SJCRH30 (cell line): ENCODE measurements at regions not wholly inside any gene's neighbourhood (a gene's known extent, or its start where the extent isn't known, plus 50 kb on each side); places are given as distances from the start of the nearest gene placed in this dataset.
"Not testable (repeated sequence)": the region's sequence is repeated elsewhere in the genome, so short reads cannot be mapped to it uniquely, and the experiment has no call there.

Experiments
- DNase-seq, 2 experiments: peaks; one replicate each; pipeline ENCODE4 v3.0.0-alpha.2; 2015 to 2020
- H3K27ac ChIP-seq: fragments of 250-450 bp; sonication (Bioruptor Pico); 2 replicates; pipeline ENCODE4 v1.5.1; 2020; ENCODE audit warnings: mild to moderate bottlenecking, moderate library complexity
- H3K27me3 ChIP-seq: fragments of 250-450 bp; sonication (Bioruptor Pico); 2 replicates; pipeline ENCODE4 v1.5.1; 2020; ENCODE audit warnings: mild to moderate bottlenecking, moderate library complexity
- H3K36me3 ChIP-seq: fragments of 250-450 bp; sonication (Bioruptor Pico); 2 replicates; pipeline ENCODE4 v1.5.1; 2020; ENCODE audit warnings: mild to moderate bottlenecking, moderate library complexity
- H3K4me1 ChIP-seq: fragments of 250-450 bp; sonication (Bioruptor Pico); 2 replicates; pipeline ENCODE4 v1.5.1; 2020; ENCODE audit warnings: mild to moderate bottlenecking, moderate library complexity
- H3K4me3 ChIP-seq: fragments of 250-450 bp; sonication (Bioruptor Pico); 2 replicates; pipeline ENCODE4 v1.5.1; 2020; ENCODE audit warnings: mild to moderate bottlenecking, moderate library complexity
- H3K9me3 ChIP-seq: fragments of 250-450 bp; sonication (Bioruptor Pico); replicated peaks from 2 replicates; pipeline ENCODE4 v1.5.1; 2020; ENCODE audit warnings: mild to moderate bottlenecking, moderate library complexity

DNA sequence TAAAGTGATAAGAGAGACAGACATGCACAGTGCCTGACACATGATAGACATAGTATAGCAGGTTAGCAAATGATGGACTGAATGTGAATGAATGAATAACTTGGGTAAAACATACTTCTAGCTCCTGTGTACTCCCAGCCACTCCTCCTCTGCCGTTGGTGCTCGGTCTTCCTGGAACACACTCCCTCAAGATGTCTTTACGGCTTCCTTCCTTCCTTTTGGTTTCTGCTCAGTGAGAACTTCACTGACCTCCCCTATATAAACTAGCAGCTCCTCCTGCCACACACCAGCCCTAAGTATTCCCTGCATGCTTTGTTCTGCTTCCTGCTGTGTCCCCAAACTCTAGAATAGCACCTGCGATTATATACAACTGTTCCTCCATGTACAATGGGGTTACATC is 50.2 kb downstream of the RAD54L2 start:
- no peak overlapping the region for H3K27ac ChIP-seq
- peaks cover 15% of the 10 kb centered on the region for H3K36me3 ChIP-seq
- H3K4me3 ChIP-seq = no peak overlapping the region
- no peaks in the 10 kb centered on the region for H3K4me1 ChIP-seq
- no peaks in the 10 kb centered on the region; the same call in 1 of the 2 replicates for H3K9me3 ChIP-seq
- no peak for DNase-seq
- no peaks in the 10 kb centered on the region for H3K27me3 ChIP-seq

DNA sequence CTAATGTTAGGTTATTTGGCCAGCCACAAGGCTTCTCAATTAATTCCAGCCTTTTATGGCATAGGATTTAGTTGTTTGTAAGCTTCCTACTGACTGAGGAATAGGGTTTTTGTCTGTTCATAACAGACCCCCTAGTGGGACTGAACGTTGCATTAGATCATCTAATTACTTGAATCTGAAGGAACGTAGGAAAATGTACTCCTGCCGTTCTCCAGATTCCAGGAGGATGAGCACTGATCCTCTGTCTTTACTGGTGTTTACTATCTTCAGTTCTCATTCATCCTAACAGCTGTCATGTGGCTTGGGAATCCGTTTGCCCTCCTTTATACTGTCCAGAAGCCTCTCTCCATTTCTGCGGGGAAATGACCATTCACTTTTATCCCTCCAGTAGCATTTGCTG is 52.7 kb downstream of the RAD54L2 start:
- Histone ChIP-seq H3K4me3 (no peak overlapping the region), H3K4me1 (no peaks in the 10 kb centered on the region), H3K9me3 (no peaks in the 10 kb centered on the region), H3K36me3 (peaks cover 25% of the 10 kb centered on the region), H3K27ac (no peak overlapping the region), H3K27me3 (no peaks in the 10 kb centered on the region)
- no peak for DNase-seq

DNA sequence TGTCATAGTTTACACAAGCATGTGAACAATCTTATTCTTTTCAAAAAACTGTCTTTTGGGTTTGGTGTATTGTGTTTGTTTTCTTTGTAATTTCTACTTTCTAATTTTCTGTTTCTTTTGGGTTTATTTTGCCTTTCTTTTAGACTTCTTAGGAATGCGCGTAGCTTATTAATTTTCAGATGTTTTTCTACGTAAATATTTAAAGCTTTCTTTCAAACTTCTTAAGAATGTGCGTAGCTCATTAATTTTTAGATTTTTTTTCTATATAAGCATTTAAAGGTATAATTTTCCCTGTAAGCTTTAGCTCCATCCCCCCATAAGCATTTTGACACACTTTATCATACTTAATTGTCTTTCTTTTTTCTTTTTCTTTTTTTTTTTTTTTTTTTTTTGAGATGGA is 55.2 kb downstream of the RAD54L2 start:
- no peaks in the 10 kb centered on the region for H3K4me1 ChIP-seq
- peaks cover 31% of the 10 kb centered on the region for H3K36me3 ChIP-seq
- no peak for DNase-seq
- H3K4me3 ChIP-seq = no peak overlapping the region
- H3K9me3 ChIP-seq = no peaks in the 10 kb centered on the region
- H3K27me3 ChIP-seq = no peaks in the 10 kb centered on the region
- H3K27ac ChIP-seq = no peak overlapping the region

DNA sequence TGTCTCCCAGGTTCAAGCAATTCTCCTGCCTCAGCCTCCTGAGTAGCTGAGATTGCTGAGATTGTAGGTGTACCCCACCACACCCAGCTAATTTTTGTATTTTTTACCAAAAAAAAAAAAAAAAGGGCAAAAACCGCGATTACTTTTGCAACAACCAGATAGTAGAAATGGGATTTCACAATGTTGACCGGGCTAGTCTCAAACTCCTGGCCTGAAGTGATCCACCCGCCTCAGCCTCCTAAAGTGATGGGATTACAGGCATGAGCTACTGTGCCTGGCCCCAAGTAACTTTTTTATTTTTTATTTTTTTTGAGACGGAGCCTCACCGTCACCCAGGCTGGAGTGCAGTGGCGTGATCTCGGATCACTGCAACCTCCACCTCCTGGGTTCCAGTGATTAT is 61.1 kb downstream of the RAD54L2 start:
- H3K4me3 ChIP-seq, DNase-seq, H3K9me3 ChIP-seq, H3K27ac ChIP-seq, H3K27me3 ChIP-seq, H3K4me1 ChIP-seq: not testable (repeated sequence)
- H3K36me3 ChIP-seq = peaks cover 16% of the 10 kb centered on the region

DNA sequence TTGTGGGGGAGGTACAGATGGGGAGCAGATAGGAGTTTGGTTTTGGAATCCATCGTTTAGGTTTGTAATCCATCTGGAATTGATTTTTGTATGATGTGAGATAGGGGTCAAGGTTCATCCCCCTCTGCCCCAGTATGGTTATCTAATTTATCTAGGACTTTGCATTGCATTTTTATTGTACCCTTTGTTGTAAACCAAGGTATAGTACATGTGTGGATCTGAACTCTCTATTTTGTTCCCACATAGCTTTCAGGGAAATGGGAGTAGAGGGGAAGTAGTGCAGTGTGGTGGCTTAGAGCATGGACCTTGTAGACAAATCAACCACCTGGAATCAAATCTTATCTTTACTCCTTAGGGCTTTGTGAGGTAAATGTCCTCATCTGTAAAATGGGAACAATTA is 65.7 kb downstream of the RAD54L2 start:
- no peaks in the 10 kb centered on the region for H3K27me3 ChIP-seq
- no peak overlapping the region for H3K4me3 ChIP-seq
- no peaks in the 10 kb centered on the region for H3K9me3 ChIP-seq
- H3K27ac ChIP-seq = no peak overlapping the region
- H3K4me1 ChIP-seq = no peaks in the 10 kb centered on the region
- DNase-seq = no peak
- no peaks in the 10 kb centered on the region for H3K36me3 ChIP-seq

DNA sequence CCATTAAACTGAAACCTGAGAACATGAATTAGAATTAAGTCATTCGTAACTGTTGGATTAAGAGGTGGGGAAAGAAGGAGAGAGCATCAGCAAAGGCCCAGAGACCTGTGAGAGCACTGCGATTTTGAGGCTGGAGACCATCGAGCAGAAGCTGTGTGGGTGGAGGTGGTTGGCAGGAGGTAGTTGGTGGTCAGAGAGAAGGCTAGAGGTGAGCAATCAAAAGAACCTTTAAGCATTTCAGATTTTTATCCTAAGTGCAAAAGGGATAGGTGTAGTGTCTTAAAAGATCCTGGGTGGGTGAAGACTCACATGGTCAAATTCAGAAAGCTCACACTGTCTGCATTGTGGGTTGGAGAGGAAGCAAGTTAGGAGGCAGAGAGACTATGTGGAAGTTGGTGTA is 65.1 kb upstream of the TEX264 start:
- no peak overlapping the region for H3K27ac ChIP-seq
- no peaks in the 10 kb centered on the region for H3K9me3 ChIP-seq
- no peaks in the 10 kb centered on the region for H3K4me1 ChIP-seq

DNA sequence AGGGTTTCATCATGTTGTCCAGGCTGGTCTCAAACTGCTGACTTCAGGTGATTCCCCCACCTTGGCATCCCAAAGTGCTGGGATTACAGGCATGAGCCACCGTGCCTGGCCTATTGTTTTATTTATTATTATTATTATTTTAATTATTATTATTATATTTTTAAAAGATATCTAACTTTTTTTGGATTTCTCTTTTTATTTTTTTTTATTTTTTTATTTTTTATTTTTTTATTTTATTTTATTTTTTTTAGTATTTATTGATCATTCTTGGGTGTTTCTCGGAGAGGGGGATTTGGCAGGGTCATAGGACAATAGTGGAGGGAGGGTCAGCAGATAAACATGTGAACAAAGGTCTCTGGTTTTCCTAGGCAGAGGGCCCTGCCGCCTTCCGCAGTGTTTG is 64.2 kb upstream of the TEX264 start:
- not testable (repeated sequence) for H3K27me3 ChIP-seq

More for the DNA sequence above, 65.1 kb upstream of the TEX264 start:
- no peak for DNase-seq
- Histone ChIP-seq H3K36me3 (no peaks in the 10 kb centered on the region), H3K4me3 (no peak overlapping the region), H3K27me3 (no peaks in the 10 kb centered on the region)

DNA sequence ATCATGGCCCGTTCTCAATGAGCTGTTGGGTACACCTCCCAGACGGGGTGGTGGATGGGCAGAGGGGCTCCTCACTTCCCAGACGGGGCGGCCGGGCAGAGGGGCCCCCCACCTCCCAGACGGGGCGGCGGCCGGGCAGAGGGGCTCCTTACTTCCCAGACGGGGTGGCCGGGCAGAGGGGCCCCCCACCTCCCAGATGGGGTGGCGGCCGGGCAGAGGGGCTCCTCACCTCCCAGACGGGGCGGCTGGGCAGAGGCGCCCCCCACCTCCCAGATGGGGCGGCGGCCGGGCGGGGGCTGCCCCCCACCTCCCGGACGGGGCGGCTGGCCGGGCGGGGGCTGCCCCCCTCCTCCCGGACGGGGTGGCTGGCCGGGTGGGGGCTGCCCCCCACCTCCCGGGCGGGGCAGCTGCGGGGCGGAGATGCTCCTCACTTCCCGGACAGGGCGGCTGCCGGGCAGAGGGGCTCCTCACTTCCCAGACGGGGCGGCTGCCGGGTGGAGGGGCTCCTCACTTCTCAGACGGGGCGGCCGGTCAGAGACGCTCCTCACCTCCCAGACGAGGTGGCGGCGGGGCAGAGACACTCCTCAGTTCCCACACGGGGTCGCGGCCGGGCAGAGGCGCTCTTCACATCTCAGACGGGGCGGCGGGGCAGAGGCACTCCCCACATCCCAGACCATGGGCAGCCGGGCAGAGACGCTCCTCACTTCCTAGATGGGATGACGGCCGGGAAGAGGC is 63.3 kb upstream of the TEX264 start:
- not testable (repeated sequence) for H3K36me3 ChIP-seq, H3K27me3 ChIP-seq, DNase-seq, H3K27ac ChIP-seq, H3K9me3 ChIP-seq, H3K4me1 ChIP-seq, H3K4me3 ChIP-seq

More for the DNA sequence above, 64.2 kb upstream of the TEX264 start:
- not testable (repeated sequence) for H3K36me3 ChIP-seq, H3K27ac ChIP-seq, DNase-seq, H3K4me1 ChIP-seq, H3K4me3 ChIP-seq, H3K9me3 ChIP-seq

DNA sequence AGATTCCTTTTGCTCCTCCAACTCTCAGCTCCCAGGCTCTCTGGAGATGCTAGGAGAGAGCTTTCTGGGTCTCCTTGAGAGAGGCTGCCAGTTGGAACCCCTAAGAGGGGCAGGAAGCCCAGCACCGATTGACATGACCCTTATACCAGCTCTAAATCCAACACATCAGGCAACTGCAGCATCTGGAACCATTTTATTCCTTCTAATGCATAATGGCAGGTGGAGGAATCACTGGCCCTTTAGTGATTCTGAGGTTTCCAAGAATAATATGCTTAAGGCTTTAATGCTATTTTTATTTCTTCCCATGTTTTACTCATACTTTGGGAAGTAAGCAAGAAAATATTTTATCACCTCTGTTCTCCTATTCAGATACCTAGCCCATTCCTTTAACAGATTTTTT is 60.3 kb upstream of the TEX264 start:
- no peak for DNase-seq

DNA sequence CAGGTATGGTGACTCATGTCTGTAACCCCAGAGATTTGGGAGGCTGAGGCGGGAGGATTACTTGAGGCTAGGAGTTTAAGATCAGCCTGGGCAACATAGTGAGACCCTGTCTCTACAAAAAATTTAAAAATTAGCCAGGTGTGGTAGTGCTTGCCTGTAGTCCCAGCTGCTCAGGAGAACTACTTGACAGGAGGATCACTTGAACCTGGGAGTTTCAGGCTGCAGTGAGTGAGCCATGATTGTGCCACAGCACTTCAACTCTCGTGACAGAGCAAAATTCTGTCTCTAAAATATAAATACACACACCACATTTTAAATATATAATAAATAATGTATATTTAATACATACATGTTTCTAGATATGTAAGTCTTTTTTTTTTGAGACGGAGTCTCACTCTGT is 53.5 kb upstream of the TEX264 start:
- Histone ChIP-seq H3K9me3 (no peaks in the 10 kb centered on the region), H3K27me3 (no peaks in the 10 kb centered on the region), H3K4me3 (no peak overlapping the region), H3K27ac (no peak overlapping the region), H3K36me3 (no peaks in the 10 kb centered on the region; the same call in 1 of the 2 replicates), H3K4me1 (0 out of 2 replicates have a peak, but pooled peaks cover 3% of the 10 kb centered on the region)
- no peak for DNase-seq

More for the DNA sequence above, 60.3 kb upstream of the TEX264 start:
- Histone ChIP-seq H3K4me1 (no peaks in the 10 kb centered on the region), H3K4me3 (no peak overlapping the region), H3K36me3 (no peaks in the 10 kb centered on the region), H3K27me3 (no peaks in the 10 kb centered on the region), H3K27ac (no peak overlapping the region), H3K9me3 (no peaks in the 10 kb centered on the region)

DNA sequence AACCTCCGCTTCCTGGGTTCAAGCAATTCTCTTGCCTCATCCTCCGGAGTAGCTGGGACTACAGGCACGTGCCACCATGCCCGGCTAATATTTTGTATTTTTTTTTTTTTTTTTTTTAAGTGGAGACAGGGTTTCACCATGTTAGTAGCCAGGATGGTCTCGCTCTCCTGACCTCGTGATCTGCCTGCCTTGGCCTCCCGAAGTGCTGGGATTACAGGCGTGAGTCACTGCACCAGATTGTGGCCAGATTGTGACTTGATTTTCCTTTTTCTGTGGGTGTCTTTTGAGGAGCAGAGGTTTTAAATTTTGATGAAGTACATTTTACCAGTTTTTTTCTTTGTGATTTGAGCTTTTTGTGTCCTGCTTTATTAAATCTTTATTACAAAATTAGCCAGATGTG is 53.0 kb upstream of the TEX264 start:
- H3K9me3 ChIP-seq, H3K4me1 ChIP-seq, H3K27me3 ChIP-seq, DNase-seq, H3K27ac ChIP-seq, H3K36me3 ChIP-seq, H3K4me3 ChIP-seq: not testable (repeated sequence)

DNA sequence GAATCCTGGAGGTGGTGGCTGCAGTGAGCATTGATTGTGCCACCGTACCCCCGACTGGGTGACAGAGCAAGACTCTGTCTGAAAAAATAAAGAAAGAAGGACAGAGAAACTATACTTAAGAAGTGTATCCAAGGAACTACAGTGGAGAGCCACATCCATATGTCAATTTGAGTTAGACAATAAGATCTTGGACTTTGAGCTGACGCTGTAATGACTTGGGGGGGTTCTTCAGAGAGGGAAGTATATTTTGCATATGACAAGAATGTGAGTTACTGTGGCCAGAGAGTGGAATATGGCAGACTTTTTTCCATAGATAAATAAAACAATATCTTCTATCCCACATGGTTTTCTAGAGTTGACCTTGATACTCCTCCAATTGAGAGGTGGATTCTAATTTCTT is 52.6 kb upstream of the TEX264 start:
- Histone ChIP-seq H3K27ac (no peak overlapping the region), H3K4me1 (0 out of 2 replicates have a peak, but pooled peaks cover 3% of the 10 kb centered on the region), H3K27me3 (no peaks in the 10 kb centered on the region), H3K4me3 (no peak overlapping the region), H3K9me3 (no peaks in the 10 kb centered on the region), H3K36me3 (no peaks in the 10 kb centered on the region; the same call in 1 of the 2 replicates)
- DNase-seq = no peak

DNA sequence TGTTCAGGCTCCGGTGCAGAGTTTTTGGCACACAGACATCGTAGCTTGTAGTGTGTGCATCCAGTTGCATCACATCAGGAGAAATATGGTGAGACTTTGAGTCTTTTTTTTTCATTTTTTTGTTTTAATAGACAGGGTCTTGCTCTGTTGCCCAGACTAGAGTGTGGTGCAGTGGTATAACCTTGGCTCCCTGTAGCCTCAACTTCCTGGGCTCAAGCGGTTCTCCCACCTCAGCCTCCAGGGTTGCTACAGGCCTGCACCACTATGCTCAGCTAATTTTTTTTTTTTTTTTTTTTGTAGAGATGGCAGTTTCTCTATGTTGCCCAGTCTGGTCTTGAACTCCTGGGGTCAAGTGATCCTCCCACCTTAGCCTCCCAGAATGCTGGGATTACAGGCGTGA is 51.1 kb upstream of the TEX264 start:
- DNase-seq = no peak
- no peak overlapping the region for H3K4me3 ChIP-seq
- no peaks in the 10 kb centered on the region for H3K27me3 ChIP-seq
- H3K9me3 ChIP-seq = no peaks in the 10 kb centered on the region
- H3K27ac ChIP-seq = no peak overlapping the region
- 0 out of 2 replicates have a peak, but pooled peaks cover 3% of the 10 kb centered on the region for H3K4me1 ChIP-seq
- H3K36me3 ChIP-seq = no peaks in the 10 kb centered on the region; the same call in 1 of the 2 replicates

DNA sequence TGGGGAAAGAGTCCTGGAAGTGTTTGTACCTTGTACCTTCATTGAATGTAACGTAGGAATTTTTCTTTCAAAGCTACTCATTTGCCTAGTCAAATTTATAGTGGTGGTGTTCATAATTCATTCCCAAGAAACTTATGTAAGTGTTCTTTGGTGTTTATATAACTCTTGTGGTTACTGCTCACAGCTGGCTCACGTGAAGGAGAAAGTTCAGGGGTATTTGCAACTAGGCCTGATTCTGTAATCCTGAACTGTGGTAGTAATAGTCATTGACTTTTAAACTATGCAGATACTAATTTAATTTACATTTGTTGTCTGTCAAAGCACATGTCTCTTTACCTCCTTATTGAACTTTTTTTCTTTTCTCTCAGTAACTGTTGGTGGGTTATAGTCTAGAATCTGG is 50.5 kb upstream of the TEX264 start:
- H3K4me3 ChIP-seq = no peak overlapping the region
- H3K27me3 ChIP-seq = no peaks in the 10 kb centered on the region
- no peak overlapping the region for H3K27ac ChIP-seq
- peak in 1 of 2 experiments; percentile 9 for DNase-seq
- H3K4me1 ChIP-seq = 0 out of 2 replicates have a peak, but pooled peaks cover 3% of the 10 kb centered on the region
- no peaks in the 10 kb centered on the region; the same call in 1 of the 2 replicates for H3K36me3 ChIP-seq
- H3K9me3 ChIP-seq = no peaks in the 10 kb centered on the region

DNA sequence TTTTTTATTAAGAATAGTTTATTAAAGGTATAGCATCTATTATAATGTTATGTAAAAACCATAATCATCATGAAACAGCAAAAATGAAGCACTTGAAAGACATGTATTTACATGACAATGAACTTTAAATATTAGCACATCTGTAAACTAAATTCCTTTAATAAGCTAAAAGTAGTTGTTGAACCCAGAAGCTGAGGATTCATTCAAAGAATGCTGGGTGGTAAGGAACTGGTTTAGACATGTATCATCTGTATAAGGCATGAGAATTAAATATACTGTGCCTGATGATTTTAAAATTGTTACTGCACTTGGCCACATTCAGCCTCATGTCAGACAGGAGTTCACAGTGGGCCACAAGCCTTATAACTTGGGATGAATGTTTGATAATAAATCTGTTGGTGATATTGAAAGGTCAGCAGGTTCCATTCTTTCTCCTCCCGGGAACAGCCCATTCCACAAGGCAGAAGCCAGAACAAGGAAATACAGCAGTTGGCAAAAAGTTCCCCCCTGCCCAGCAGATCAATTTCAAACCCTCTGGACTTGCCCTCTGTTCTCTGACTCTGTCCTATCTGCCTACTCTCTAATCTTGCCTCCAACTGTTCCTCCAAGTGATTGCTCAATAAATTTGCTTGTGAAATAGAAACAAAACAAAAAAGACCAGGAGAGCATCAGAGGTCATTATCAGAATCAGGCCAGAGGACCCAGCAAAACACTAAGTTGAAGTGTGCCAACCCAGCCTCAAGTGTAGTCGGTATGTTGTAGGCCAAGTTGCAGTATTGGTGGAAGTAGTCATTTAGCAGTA is 49.8 kb upstream of the TEX264 start:
- Histone ChIP-seq H3K4me1 (0 out of 2 replicates have a peak, but pooled peaks cover 3% of the 10 kb centered on the region), H3K27ac (no peak overlapping the region), H3K4me3 (no peak overlapping the region), H3K9me3 (no peaks in the 10 kb centered on the region), H3K36me3 (no peaks in the 10 kb centered on the region; the same call in 1 of the 2 replicates), H3K27me3 (no peaks in the 10 kb centered on the region)
- DNase-seq = no peak
